WTC11 (cell line): ENCODE measurements at regions not wholly inside any gene's neighbourhood (a gene's known extent, or its start where the extent isn't known, plus 50 kb on each side); places are given as distances from the start of the nearest gene placed in this dataset.

ENCODE experiments used
- ATAC-seq: fragments of 200-7000 bp; cut with Tn5 transposase; 2 replicates; pipeline ENCODE4 v1.10.0; 2021; ENCODE audit warnings: mild to moderate bottlenecking, moderate library complexity
- CTCF ChIA-PET: fragments of 300-600 bp; sonication (Branson Sonifier 250); formaldehyde crosslinking; loops from one replicate; lab custom pipeline; 2021; ENCODE audit warnings: antibody characterized with exemption; lab: Charles Lee
- POLR2A ChIA-PET: fragments of 350-600 bp; sonication (Branson Sonifier 250); formaldehyde crosslinking; loops from one replicate; lab custom pipeline; 2021; ENCODE audit warnings: antibody characterized with exemption; lab: Charles Lee
- DNase-seq: peaks from one replicate; pipeline ENCODE4 v3.0.0; 2021; ENCODE audit warnings: low spot score
- H3K27ac Mint-ChIP-seq: 2 replicates; pipeline ENCODE4 v1.8.0; 2021; ENCODE audit warnings: mixed read lengths
- H3K27me3 Mint-ChIP-seq: 2 replicates; pipeline ENCODE4 v1.8.0; 2021; ENCODE audit warnings: low read depth, mild to moderate bottlenecking, moderate library complexity, mixed read lengths
- H3K36me3 Mint-ChIP-seq: 2 replicates; pipeline ENCODE4 v1.8.0; 2021; ENCODE audit warnings: mixed read lengths
- H3K4me1 Mint-ChIP-seq: 2 replicates; pipeline ENCODE4 v1.8.0; 2022; ENCODE audit warnings: mixed read lengths
- H3K4me3 Mint-ChIP-seq: 2 replicates; pipeline ENCODE4 v1.8.0; 2021; ENCODE audit warnings: mild to moderate bottlenecking, moderate library complexity, mixed read lengths
- H3K9me3 Mint-ChIP-seq: 2 replicates; pipeline ENCODE4 v1.8.0; 2021; ENCODE audit warnings: mixed read lengths
- CREB1 ChIP-seq: sonication (generic); formaldehyde crosslinking; IDR thresholded peaks from 2 replicates; pipeline ENCODE4 v1.8.0; 2023; ENCODE audit warnings: mild to moderate bottlenecking, missing genetic modification reagents
- ELF4 ChIP-seq: sonication (generic); formaldehyde crosslinking; IDR thresholded peaks from 2 replicates; pipeline ENCODE4 v1.8.1; 2022; ENCODE audit warnings: low read depth, mild to moderate bottlenecking, moderate library complexity, missing genetic modification reagents
- FOXJ3 ChIP-seq: sonication (generic); formaldehyde crosslinking; IDR thresholded peaks from 2 replicates; pipeline ENCODE4 v1.9.0; 2021; ENCODE audit warnings: missing genetic modification reagents, mild to moderate bottlenecking, borderline replicate concordance
- FOXP1 ChIP-seq: sonication (generic); formaldehyde crosslinking; IDR thresholded peaks from 2 replicates; pipeline ENCODE4 v1.8.0; 2022; ENCODE audit warnings: missing genetic modification reagents, mild to moderate bottlenecking, moderate library complexity, borderline replicate concordance
- JAZF1 ChIP-seq: fragments of 250-450 bp; sonication (Bioruptor Pico); IDR thresholded peaks from 2 replicates; pipeline ENCODE4 v1.9.0; 2021; ENCODE audit warnings: moderate library complexity, mild to moderate bottlenecking, inconsistent platforms
- KAT7 ChIP-seq: sonication (generic); formaldehyde crosslinking; IDR thresholded peaks from 2 replicates; pipeline ENCODE4 v1.8.1; 2023; ENCODE audit warnings: missing genetic modification reagents, mild to moderate bottlenecking, borderline replicate concordance
- NR1H2 ChIP-seq: sonication (generic); formaldehyde crosslinking; IDR thresholded peaks from 2 replicates; pipeline ENCODE4 v1.9.0; 2021; ENCODE audit warnings: mild to moderate bottlenecking, moderate library complexity, missing genetic modification reagents
- PRRX2 ChIP-seq: fragments of 250-450 bp; sonication (Bioruptor Pico); IDR thresholded peaks from 2 replicates; pipeline ENCODE4 v1.8.0; 2021; ENCODE audit warnings: mild to moderate bottlenecking
- SP1 ChIP-seq: sonication (generic); formaldehyde crosslinking; conservative IDR thresholded peaks from 2 replicates; pipeline ENCODE4 v1.8.1; 2022; ENCODE audit warnings: missing genetic modification reagents
- TP53 ChIP-seq: sonication (generic); formaldehyde crosslinking; IDR thresholded peaks from 2 replicates; pipeline ENCODE4 v1.8.1; 2023; ENCODE audit warnings: mild to moderate bottlenecking, missing genetic modification reagents
- TF ChIP-seq, protein P1 (sequence below): sonication (generic); formaldehyde crosslinking; IDR thresholded peaks from 2 replicates; pipeline ENCODE4 v1.8.0; 2022; ENCODE audit warnings: mild to moderate bottlenecking, missing genetic modification reagents
- TF ChIP-seq, protein P2 (sequence below): fragments of 200-600 bp; IDR thresholded peaks from 2 replicates; pipeline ENCODE4 v1.8.0; 2022; ENCODE audit warnings: antibody characterized with exemption
- TF ChIP-seq, protein P3 (sequence below): sonication (generic); formaldehyde crosslinking; conservative IDR thresholded peaks from 2 replicates; pipeline ENCODE4 v1.8.1; 2023; ENCODE audit warnings: mild to moderate bottlenecking, low read depth, missing genetic modification reagents, moderate library complexity
- TF ChIP-seq, protein P4 (sequence below): sonication (generic); formaldehyde crosslinking; IDR thresholded peaks from 2 replicates; pipeline ENCODE4 v1.8.1; 2022; ENCODE audit warnings: mild to moderate bottlenecking, missing genetic modification reagents, moderate library complexity, borderline replicate concordance
- TF ChIP-seq, protein P5 (sequence below): fragments of 250-450 bp; sonication (Bioruptor Pico); IDR thresholded peaks from 2 replicates; pipeline ENCODE4 v1.8.0; 2021; ENCODE audit warnings: mild to moderate bottlenecking

DNA sequence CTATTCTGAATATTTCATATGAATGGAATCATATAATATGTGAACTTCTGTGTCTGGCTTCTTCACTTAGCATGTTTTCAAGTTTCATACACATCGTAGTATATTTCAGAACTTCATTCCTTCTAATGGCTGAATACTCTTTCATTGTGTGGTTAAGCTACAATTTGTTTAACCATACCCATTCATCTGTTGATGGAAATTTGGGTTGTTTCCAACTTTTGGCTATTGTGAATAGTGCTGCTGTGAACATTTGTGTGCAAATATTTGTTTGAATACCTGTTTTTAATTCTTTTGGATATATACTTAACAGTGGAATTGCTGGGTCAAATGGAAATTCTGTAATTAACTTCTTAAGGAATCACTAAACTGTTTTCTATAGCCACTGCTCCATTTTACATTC, 86.0 kb upstream of the MDFIC start:
- no peaks in the 10 kb centered on the region for H3K27me3 Mint-ChIP-seq
- no peak for ATAC-seq
- H3K9me3 Mint-ChIP-seq = no peaks in the 10 kb centered on the region
- H3K4me3 Mint-ChIP-seq = no peak overlapping the region
- DNase-seq = no peak
- no peaks in the 10 kb centered on the region for H3K36me3 Mint-ChIP-seq
- no peak overlapping the region for H3K27ac Mint-ChIP-seq
- TF ChIP-seq ELF4 (CRISPR knock-in tag) = no peak
- TF ChIP-seq CREB1 (CRISPR knock-in tag) = no peak
- TF ChIP-seq, protein P1, sequence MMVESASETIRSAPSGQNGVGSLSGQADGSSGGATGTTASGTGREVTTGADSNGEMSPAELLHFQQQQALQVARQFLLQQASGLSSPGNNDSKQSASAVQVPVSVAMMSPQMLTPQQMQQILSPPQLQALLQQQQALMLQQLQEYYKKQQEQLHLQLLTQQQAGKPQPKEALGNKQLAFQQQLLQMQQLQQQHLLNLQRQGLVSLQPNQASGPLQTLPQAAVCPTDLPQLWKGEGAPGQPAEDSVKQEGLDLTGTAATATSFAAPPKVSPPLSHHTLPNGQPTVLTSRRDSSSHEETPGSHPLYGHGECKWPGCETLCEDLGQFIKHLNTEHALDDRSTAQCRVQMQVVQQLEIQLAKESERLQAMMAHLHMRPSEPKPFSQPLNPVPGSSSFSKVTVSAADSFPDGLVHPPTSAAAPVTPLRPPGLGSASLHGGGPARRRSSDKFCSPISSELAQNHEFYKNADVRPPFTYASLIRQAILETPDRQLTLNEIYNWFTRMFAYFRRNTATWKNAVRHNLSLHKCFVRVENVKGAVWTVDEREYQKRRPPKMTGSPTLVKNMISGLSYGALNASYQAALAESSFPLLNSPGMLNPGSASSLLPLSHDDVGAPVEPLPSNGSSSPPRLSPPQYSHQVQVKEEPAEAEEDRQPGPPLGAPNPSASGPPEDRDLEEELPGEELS (CRISPR knock-in tag) = no peak
- TF ChIP-seq, protein P2, sequence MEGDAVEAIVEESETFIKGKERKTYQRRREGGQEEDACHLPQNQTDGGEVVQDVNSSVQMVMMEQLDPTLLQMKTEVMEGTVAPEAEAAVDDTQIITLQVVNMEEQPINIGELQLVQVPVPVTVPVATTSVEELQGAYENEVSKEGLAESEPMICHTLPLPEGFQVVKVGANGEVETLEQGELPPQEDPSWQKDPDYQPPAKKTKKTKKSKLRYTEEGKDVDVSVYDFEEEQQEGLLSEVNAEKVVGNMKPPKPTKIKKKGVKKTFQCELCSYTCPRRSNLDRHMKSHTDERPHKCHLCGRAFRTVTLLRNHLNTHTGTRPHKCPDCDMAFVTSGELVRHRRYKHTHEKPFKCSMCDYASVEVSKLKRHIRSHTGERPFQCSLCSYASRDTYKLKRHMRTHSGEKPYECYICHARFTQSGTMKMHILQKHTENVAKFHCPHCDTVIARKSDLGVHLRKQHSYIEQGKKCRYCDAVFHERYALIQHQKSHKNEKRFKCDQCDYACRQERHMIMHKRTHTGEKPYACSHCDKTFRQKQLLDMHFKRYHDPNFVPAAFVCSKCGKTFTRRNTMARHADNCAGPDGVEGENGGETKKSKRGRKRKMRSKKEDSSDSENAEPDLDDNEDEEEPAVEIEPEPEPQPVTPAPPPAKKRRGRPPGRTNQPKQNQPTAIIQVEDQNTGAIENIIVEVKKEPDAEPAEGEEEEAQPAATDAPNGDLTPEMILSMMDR = no peak
- TF ChIP-seq, all 79 proteins: peak for 0
- ChIA-PET POLR2A (no interaction called here), CTCF (no interaction called here)
- no peaks in the 10 kb centered on the region for H3K4me1 Mint-ChIP-seq

DNA sequence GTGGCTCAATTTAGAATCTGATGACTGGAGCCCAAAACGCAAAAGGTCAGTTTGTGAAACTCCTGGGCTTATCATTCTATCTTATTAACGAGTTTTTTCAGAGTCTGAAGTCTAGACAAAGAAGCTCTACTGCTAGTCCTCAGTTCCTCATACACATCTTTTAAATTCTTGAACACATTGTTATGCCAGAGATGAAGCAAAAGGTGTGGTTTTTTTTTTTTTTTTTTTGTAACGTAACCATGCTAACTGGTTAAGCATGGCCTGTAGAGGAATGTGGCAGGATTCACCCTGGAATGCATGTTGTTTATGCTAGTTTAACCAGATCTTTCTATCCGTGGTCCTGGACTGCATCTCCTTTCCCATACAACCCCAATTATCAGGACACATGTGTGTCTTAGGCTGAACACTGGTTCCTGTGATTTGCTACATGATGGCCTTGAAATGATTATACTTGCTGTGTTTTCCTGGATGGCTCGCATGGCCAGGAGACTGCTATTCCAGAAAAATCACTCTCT, 79.3 kb upstream of the MDFIC start:
- Mint-ChIP-seq H3K36me3 (no peaks in the 10 kb centered on the region), H3K27ac (peak overlapping the region; percentile 92), H3K27me3 (no peaks in the 10 kb centered on the region), H3K4me3 (no peak overlapping the region), H3K9me3 (no peaks in the 10 kb centered on the region), H3K4me1 (peaks cover 15% of the 10 kb centered on the region)
- no peak for DNase-seq
- peak; percentile 76 for ATAC-seq
- CTCF ChIA-PET = no interaction called here
- TF ChIP-seq, protein P2 = no peak
- TF ChIP-seq, protein P3, sequence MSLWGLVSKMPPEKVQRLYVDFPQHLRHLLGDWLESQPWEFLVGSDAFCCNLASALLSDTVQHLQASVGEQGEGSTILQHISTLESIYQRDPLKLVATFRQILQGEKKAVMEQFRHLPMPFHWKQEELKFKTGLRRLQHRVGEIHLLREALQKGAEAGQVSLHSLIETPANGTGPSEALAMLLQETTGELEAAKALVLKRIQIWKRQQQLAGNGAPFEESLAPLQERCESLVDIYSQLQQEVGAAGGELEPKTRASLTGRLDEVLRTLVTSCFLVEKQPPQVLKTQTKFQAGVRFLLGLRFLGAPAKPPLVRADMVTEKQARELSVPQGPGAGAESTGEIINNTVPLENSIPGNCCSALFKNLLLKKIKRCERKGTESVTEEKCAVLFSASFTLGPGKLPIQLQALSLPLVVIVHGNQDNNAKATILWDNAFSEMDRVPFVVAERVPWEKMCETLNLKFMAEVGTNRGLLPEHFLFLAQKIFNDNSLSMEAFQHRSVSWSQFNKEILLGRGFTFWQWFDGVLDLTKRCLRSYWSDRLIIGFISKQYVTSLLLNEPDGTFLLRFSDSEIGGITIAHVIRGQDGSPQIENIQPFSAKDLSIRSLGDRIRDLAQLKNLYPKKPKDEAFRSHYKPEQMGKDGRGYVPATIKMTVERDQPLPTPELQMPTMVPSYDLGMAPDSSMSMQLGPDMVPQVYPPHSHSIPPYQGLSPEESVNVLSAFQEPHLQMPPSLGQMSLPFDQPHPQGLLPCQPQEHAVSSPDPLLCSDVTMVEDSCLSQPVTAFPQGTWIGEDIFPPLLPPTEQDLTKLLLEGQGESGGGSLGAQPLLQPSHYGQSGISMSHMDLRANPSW (CRISPR knock-in tag) = no peak
- TF ChIP-seq, protein P4, sequence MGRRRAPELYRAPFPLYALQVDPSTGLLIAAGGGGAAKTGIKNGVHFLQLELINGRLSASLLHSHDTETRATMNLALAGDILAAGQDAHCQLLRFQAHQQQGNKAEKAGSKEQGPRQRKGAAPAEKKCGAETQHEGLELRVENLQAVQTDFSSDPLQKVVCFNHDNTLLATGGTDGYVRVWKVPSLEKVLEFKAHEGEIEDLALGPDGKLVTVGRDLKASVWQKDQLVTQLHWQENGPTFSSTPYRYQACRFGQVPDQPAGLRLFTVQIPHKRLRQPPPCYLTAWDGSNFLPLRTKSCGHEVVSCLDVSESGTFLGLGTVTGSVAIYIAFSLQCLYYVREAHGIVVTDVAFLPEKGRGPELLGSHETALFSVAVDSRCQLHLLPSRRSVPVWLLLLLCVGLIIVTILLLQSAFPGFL (CRISPR knock-in tag) = no peak
- TF ChIP-seq FOXP1 (CRISPR knock-in tag) = no peak
- TF ChIP-seq FOXJ3 (CRISPR knock-in tag) = no peak
- no peak for TF ChIP-seq SP1 (CRISPR knock-in tag)
- TF ChIP-seq, protein P5, sequence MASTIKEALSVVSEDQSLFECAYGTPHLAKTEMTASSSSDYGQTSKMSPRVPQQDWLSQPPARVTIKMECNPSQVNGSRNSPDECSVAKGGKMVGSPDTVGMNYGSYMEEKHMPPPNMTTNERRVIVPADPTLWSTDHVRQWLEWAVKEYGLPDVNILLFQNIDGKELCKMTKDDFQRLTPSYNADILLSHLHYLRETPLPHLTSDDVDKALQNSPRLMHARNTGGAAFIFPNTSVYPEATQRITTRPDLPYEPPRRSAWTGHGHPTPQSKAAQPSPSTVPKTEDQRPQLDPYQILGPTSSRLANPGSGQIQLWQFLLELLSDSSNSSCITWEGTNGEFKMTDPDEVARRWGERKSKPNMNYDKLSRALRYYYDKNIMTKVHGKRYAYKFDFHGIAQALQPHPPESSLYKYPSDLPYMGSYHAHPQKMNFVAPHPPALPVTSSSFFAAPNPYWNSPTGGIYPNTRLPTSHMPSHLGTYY = no peak
- TF ChIP-seq JAZF1 (CRISPR knock-in tag) = no peak
- TF ChIP-seq KAT7 (CRISPR knock-in tag) = no peak
- TF ChIP-seq NR1H2 (CRISPR knock-in tag) = no peak
- TF ChIP-seq ELF4 (CRISPR knock-in tag) = no peak
- TF ChIP-seq TP53 (CRISPR knock-in tag) = no peak
- TF ChIP-seq PRRX2 (CRISPR knock-in tag) = no peak
- TF ChIP-seq, all 79 proteins: peak for 0
- POLR2A ChIA-PET = no interaction called here
